ENCODE measurements at regions not wholly inside any gene's neighbourhood (a gene's known extent, or its start where the extent isn't known, plus 50 kb on each side); places are given as distances from the start of the nearest gene placed in this dataset.
A peak's percentile ranks its signal among the peaks of the same experiment; 100 is the strongest.

DNA sequence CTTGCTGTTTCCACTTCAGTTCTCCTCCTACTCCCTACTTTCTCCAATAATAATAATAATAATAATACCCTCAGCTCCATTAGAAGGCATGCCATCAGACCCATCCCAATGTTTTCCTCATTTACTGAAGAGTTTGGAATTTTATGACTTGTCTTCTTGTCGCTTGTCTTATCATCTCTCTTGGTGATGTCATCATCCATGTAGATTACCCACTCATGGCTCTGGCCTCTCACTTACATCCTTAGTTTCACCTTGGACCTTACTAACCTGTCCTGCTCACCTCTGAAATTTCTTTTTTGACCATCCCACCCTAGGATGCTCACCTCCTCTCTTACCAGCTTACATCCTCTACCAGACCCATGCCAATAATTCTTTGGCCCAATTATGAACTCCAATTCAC lies 329.3 kb downstream of the ACTL7B start:
- no peak overlapping the region for H3K4me3 ChIP-seq (ENCODE audit: low read depth, low read length)
- no peaks in the 10 kb centered on the region for H3K36me3 ChIP-seq (ENCODE audit: control insufficient read depth, insufficient read depth, low read length)
- no peak for FAIRE-seq
- TF ChIP-seq, protein P1, sequence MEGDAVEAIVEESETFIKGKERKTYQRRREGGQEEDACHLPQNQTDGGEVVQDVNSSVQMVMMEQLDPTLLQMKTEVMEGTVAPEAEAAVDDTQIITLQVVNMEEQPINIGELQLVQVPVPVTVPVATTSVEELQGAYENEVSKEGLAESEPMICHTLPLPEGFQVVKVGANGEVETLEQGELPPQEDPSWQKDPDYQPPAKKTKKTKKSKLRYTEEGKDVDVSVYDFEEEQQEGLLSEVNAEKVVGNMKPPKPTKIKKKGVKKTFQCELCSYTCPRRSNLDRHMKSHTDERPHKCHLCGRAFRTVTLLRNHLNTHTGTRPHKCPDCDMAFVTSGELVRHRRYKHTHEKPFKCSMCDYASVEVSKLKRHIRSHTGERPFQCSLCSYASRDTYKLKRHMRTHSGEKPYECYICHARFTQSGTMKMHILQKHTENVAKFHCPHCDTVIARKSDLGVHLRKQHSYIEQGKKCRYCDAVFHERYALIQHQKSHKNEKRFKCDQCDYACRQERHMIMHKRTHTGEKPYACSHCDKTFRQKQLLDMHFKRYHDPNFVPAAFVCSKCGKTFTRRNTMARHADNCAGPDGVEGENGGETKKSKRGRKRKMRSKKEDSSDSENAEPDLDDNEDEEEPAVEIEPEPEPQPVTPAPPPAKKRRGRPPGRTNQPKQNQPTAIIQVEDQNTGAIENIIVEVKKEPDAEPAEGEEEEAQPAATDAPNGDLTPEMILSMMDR (IDR thresholded peaks at IDR 0.05; ENCODE audit: insufficient read depth, low read length, severe bottlenecking), result no peak
- H3K27me3 ChIP-seq (ENCODE audit: control insufficient read depth, insufficient read depth, low read length), result no peaks in the 10 kb centered on the region
- DNase-seq (ENCODE audit: low read depth), result no peak

DNA sequence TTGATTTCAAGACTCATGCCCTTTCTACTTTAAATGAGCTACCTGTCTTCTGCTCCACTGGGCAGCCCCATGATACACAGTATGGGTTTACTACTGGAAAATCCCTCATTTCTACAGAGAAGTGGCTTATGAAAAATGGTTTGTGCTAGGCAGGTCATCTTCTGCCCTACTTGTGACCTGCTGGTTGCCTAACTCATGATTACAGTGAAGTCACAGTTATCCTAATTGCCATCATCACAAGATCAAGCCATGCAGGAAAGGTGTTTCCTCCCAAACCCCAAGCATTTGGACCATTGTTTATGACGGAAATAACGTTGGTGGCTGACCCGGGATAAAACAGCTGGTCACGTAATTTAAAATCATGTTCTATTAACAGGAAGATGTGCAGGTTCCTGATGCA lies 330.6 kb downstream of the ACTL7B start:
- H3K27me3 ChIP-seq (ENCODE audit: control insufficient read depth, insufficient read depth, low read length), result no peaks in the 10 kb centered on the region
- DNase-seq (ENCODE audit: low read depth), result no peak
- TF ChIP-seq, protein P1 (IDR thresholded peaks at IDR 0.05; ENCODE audit: insufficient read depth, low read length, severe bottlenecking), result no peak
- no peak overlapping the region for H3K4me3 ChIP-seq (ENCODE audit: low read depth, low read length)
- no peaks in the 10 kb centered on the region for H3K36me3 ChIP-seq (ENCODE audit: control insufficient read depth, insufficient read depth, low read length)
- no peak for FAIRE-seq

DNA sequence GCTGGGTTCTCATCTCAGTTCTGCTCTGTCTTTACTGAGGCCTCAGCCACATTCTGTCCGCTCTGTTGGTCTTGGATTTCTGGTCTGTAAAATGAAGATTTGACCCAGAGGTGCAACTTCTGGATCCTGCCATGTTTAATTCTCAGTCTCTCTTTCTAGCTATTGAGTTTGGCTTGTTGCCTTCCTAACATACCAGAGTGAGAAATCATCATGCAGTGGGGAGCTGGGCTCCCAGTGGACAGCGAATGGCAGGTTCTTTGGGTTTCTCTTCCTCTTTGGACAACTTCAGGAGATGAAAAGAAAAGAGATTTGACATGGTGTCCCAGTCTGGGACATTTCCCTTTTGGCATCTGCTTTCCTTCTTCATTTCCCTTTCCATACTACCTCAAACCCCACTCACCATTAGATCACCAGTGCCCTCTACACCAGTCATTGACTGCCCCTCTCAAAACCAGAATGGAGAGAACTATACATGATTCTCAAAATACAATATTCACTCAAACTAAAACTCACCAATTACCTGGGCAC lies 334.7 kb downstream of the ACTL7B start:
- FAIRE-seq (no peak), DNase-seq (ENCODE audit: low read depth) (peak; percentile 65)
- no peak overlapping the region for H3K4me3 ChIP-seq (ENCODE audit: low read depth, low read length)
- H3K27me3 ChIP-seq (ENCODE audit: control insufficient read depth, insufficient read depth, low read length), result no peaks in the 10 kb centered on the region
- TF ChIP-seq, protein P1 (IDR thresholded peaks at IDR 0.05; ENCODE audit: insufficient read depth, low read length, severe bottlenecking), result no peak
- H3K36me3 ChIP-seq (ENCODE audit: control insufficient read depth, insufficient read depth, low read length), result no peaks in the 10 kb centered on the region

DNA sequence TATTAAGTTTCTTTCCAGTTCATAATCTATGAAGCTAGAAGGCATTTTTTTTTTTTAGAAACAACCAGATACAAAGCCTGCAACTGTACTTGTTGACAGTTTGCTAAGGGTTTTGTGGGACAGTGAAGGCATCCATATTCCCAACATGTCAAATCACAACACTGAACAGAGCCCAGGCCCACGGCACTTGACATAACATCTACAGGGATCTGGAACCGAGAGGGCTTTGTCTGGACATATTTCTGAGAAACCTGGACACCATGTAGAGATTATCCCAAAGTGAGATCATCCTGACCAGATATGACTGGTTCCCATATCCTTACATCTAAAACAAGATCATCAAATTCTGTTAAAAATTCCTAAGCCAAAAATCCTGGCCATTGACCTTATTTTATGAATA lies 336.3 kb downstream of the ACTL7B start:
- FAIRE-seq, result no peak
- H3K27me3 ChIP-seq (ENCODE audit: control insufficient read depth, insufficient read depth, low read length), result no peaks in the 10 kb centered on the region
- no peak overlapping the region for H3K4me3 ChIP-seq (ENCODE audit: low read depth, low read length)
- DNase-seq (ENCODE audit: low read depth), result no peak
- H3K36me3 ChIP-seq (ENCODE audit: control insufficient read depth, insufficient read depth, low read length), result no peaks in the 10 kb centered on the region
- TF ChIP-seq, protein P1 (IDR thresholded peaks at IDR 0.05; ENCODE audit: insufficient read depth, low read length, severe bottlenecking), result no peak

DNA sequence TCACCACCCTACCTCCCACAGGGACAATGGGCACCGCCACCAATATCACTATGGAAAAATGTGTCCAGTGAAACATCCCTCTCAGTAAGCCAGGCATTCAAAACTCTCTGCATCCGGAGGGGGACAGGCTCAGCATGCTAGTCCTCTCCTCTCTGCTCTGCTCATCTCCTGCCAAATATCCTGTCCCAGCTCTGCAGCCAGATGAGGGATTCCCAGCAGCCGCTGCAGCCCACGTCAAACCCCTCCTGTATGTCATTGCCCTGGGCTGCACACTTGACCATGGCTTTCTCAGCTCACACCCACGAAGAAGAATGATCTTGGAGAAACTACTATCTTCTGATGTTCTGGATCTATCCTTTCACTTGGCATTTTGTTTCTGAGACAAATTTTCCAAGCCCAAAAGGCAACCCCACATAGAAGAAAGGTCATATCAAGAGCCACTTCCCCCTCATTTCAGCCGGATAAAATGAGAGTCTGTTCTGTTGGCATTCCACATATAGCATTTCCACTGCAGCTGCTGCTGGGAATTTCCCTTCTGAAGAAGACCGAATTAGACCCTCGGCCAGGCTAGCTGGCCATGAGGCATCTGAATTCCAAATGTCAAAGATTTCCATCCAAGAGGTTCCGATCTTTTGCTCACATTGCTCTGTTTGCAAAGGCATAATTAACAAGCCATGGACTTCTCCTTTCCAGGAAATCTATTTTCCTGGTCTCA lies 338.0 kb downstream of the ACTL7B start:
- Histone ChIP-seq H3K36me3 (ENCODE audit: control insufficient read depth, insufficient read depth, low read length) (no peaks in the 10 kb centered on the region), H3K27me3 (ENCODE audit: control insufficient read depth, insufficient read depth, low read length) (no peaks in the 10 kb centered on the region), H3K4me3 (ENCODE audit: low read depth, low read length) (no peak overlapping the region)
- TF ChIP-seq, protein P1 (IDR thresholded peaks at IDR 0.05; ENCODE audit: insufficient read depth, low read length, severe bottlenecking), result no peak
- DNase-seq (ENCODE audit: low read depth) (no peak), FAIRE-seq (peak; percentile 50)

- Histone ChIP-seq H3K4me3 (ENCODE audit: low read depth, low read length) (no peak overlapping the region), H3K27me3 (ENCODE audit: control insufficient read depth, insufficient read depth, low read length) (no peaks in the 10 kb centered on the region), H3K36me3 (ENCODE audit: control insufficient read depth, insufficient read depth, low read length) (no peaks in the 10 kb centered on the region)
- DNase-seq (ENCODE audit: low read depth) (no peak), FAIRE-seq (no peak)
- TF ChIP-seq, protein P1 (IDR thresholded peaks at IDR 0.05; ENCODE audit: insufficient read depth, low read length, severe bottlenecking), result no peak
Measured at GRCh38 chr9:108516391-108516790, 339.4 kb downstream of the ACTL7B start.

Data from bronchial epithelial cell (primary cell).